KBM-7 (cell line): ENCODE measurements at regions not wholly inside any gene's neighbourhood (a gene's known extent, or its start where the extent isn't known, plus 50 kb on each side); places are given as distances from the start of the nearest gene placed in this dataset.

Experiments used
- DNase-seq: peaks from one replicate; pipeline ENCODE4 v3.0.0-alpha.2; 2015
- in situ Hi-C: fragments of 300-500 bp; cut with MboI; formaldehyde crosslinking; loops from 2 replicates; pipeline ENCODE4 v1.14.3; 2020; ENCODE audit warnings: low sequenced_read_pairs, low pct_unique_long_range_greater_than_20kb, mixed read lengths

DNA sequence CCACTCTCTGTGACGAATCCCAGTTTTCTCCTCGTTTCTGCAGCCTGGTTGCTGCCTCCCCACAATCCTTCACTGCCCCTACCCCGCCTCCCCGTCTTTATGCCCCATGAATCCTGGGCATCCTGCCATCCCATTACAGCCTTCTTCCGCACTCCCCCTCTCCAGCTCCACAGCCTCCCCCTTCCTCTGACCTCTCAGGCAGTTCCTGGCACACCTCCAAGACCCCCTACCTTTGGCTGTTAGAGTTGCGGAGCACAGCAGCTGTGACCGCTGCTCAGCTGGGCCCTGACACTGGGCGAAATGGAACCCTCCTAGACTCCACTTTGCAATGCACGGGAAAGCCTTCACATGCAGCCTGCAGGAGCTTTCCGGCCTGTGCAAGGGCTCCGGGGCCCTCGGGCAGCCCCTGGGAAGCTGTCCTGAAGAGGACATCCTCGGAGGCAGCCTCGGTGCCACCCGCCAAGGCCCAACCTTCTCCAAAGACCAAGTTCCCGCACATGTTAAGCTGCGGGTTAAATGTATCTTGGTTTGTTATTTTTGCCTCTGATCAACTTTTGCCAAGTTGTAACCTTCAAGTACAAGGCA, 400.7 kb upstream of the MKI67 start:
- in situ Hi-C loops = no loop called here
- DNase-seq = no peak

DNA sequence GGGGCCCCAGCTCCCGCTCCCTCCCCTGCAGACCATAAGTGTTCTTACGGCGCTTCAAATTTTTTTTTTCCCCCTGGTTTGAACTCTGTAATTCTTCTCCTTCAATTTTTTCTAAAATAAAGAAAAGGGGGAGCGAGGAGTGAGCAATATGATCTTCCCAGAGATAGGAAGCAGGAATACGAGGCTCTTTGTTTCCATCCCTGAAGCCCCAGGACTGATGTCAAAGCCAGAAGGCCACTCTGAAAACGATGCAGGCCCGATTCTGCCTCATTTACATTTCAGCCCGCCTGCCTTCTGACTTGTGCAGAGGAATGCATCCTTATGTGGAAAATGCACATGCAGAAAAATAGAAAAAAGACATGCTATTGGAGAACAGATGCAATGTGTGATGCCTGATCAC, 401.5 kb upstream of the MKI67 start:
- in situ Hi-C loops = no loop called here
- no peak for DNase-seq

DNA sequence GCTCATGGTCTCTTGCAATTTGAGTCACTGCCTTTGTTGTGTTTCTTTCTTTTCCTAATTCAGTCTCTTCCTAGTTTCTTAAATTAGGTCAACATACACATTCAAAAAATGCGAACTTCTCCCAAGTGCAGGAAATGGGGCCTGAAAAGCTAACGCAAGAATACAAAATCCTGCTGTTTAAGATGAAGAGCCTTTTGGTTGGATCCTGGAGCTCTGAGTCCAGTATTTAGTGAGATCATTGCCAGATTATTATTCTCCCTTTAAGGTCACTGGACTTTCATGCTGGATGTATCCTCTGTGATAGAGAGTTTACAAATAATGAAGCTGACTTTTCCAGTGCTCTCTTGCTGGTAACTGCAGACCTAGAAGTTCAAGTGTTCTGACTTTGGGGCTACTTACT, 401.9 kb upstream of the MKI67 start:
- DNase-seq = no peak
- in situ Hi-C loops = no loop called here

DNA sequence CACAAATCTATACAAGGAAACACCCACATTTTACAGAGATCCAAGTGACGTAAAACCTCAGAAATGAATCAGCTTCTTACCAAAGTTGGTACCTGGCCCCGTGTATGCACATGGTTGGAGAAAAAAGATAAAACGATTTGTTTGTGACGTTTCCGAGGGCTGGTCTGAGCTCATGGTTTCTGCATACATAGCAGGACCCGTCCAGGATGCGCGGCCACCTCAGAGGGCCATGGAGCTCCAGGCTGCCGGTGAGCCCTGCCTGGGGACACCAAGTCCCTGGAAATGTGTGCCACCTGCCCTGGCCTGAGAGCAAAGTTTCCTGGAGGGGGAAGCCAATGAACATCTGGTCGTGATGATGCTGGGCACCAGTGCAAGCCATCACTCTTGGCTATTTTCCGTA, 402.6 kb upstream of the MKI67 start:
- in situ Hi-C loops = no loop called here
- DNase-seq = no peak

DNA sequence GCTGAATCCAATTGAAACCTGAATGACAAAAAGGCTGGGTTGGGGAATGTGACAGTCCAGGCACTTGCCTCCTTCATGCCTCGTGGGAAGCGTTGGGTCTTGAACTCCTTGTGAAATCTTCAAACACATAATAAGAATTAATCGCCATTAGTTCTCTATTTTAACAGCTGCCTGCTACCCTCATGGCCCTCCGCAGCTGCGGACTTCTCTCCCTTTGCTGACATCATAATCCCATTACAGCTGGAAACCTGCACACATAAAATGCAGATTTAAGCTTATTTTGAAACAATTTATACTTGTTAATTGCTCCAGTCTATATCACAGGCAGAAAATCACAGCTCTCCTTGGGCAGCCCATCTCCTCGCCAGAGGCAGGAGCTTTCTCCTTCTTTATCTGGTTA, 403.0 kb upstream of the MKI67 start:
- in situ Hi-C loops = no loop called here

DNA sequence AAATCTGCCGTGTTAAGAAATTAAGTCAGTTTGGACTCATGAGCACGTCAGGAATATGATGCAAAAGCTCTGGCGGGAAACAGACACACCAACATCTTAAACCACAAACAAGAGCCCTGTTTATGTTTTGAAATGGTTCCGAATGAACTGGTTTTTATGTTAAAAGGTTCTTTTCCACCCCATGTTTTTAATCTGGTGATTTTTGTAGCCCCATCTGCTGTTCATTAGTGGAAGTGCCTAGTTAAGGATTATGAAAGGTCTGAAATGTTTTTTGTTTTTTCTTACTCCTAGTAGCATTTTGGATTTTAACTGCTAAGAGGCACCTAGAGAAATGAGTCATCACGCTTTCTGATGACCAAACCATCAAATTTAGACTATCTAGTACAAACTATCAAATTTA, 404.1 kb upstream of the MKI67 start:
- in situ Hi-C loops = no loop called here
- DNase-seq = peak; percentile 27

More for the DNA sequence above, 403.0 kb upstream of the MKI67 start:
- no peak for DNase-seq

DNA sequence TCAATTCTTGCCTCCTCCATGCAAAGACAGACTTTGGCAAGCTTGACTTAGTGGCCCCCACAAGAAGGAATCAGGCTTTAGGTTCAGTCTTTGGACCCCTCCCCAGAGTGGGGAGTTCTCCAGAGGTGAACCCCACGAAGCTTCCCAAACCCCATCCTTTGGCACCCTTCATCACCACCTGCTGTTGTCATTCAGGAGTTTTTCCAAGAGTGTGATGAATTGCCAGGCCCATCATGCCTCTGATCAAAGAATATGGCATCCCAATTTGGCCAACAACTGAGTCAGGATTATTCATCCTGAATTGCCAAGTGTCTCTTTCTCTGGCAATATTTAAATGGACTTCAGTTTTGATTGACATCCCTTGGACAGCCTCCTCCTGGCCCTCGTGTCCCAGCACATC, 404.7 kb upstream of the MKI67 start:
- in situ Hi-C loops = no loop called here
- DNase-seq = no peak

DNA sequence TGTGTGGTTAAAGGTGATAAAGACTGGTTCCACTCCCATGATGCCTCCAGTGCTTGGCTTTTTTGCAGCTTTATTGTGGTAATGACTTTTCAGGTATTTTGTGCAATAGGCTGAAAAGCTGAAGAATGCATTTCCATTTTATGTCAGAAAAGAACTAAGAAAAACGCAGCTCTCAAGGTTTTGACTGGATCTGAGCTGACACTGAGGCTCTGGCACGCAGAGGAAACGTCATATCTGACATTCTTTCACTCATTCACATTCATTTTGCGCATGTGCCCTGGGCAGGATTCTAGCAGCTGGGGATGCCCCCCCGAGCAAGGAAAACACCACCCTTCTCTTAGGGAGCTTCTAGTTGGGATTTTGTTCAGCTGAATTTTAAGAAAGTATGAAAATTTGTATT, 408.5 kb upstream of the MKI67 start:
- DNase-seq = no peak

DNA sequence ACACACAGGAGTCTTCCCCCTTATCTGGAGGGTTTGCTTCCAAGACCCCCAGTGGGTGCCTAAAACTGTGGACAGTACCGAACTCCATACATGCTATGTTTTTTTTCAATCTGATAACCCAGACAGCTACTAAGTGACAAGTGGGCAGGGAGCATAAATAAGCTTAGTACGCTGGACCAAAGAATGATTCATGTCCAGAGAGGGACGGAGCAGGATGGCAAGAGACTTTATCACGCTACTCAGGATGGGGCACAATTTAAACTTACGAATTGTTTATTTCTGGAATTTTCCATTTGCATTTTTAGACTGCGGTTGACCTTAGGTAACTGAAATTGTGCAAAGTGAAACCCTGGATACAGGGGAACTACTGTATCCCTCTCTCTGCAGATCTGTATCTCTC, 410.0 kb upstream of the MKI67 start:
- DNase-seq = no peak
- in situ Hi-C loops = no loop called here

More for the DNA sequence above, 408.5 kb upstream of the MKI67 start:
- in situ Hi-C loops = no loop called here

DNA sequence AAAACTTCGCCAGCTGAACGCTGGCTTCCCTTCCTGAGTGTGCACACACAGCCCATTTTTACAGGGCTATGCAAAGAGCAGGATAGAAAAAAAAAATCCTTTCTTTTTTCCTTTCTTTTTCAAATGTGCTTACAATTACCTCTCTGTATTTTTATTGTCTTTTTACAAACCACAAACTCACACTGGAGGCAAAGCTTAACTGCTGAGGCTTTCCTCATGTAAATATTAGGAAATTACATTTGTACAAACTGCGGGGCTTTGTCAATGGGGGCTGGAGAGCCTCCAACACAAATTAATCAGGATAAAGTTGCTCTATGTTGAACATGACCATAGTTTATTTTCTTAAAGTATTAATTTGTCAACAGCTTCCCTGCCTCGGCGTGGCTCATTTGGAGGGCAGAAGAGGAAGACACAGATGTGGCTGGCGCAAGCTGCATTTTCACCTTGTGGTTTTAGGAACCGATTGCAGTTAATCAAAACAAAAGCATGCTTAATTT, 411.7 kb upstream of the MKI67 start:
- DNase-seq = peak; percentile 9

DNA sequence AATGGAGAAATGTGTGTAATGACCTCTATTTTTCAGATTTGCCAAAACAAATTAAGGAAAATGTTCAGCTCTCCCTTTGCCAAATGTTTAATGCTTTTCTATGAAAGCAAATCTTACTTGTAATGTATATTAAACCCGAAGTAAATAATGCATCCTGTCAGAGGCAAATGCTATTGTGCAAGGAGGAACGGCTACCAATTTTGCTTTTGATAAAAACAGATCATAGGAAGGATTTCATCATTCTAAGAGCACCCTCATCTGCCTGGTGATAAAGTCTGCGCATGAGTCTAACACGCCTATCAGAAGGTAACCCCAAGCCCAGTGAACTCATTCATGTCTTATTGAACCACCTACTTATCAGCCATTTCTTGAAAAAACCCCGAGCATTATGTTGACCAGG, 412.4 kb upstream of the MKI67 start:
- DNase-seq = no peak
- in situ Hi-C loops = no loop called here

More for the DNA sequence above, 411.7 kb upstream of the MKI67 start:
- in situ Hi-C loops = no loop called here

DNA sequence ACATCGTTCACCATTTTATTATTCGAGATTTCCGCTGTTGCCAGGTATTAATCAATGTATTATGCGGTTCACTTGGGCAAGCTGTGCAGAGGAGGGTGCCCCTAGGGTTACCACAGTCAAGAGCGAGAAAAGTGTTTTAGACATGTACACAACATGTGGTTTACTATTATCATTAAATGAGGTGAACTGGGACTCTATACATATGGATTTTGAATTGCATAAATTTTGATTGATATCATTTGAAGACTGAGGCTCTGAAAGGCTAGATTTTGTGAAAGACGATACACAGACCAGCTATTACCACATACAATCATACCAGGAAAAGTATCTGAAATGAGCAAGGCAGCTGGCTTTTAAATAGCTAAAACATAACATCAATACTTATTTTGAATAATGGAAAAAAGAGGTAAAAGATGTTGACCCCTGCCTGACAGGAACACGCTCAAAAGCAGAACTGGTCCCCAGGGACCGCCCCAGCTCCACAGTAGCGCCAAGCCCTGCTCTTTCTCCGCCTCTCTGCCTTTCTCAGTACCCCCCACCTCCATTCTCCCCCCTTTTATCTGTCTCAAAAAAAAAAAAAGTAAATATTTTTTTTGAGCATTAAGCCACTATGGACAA, 413.4 kb upstream of the MKI67 start:
- in situ Hi-C loops = no loop called here
- no peak for DNase-seq

DNA sequence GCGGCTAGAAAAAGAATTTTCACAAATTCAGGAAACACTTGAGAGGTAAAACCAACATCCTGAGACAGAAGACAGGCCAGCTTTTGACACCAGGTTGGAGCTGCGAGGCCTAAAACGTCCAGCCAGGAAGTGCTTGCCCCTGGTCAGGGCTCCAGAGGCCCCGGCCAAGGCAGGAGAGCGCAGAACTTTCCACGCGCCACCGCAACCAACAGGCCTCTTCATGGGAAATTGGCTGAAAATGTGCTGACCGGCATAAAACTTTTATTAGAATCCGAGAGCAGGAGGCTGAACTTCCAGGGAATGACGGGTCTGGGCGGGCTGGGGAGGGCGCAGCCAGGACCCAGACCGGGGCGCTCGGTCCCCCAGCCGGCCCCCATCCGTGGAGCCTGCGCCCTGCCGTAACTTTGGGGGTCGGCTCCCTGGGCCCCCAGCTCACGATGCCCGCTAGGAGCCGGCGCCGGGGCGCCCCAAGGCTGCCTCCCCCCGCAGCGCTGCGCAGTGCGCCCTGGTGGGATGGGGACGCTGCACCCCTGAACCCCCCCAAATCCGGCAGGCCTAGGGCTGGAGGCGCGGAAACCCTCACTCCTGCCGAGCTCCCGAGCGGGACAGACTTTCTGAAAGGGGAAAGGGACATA, 414.0 kb upstream of the MKI67 start:
- in situ Hi-C loops = no loop called here
- DNase-seq = no peak

DNA sequence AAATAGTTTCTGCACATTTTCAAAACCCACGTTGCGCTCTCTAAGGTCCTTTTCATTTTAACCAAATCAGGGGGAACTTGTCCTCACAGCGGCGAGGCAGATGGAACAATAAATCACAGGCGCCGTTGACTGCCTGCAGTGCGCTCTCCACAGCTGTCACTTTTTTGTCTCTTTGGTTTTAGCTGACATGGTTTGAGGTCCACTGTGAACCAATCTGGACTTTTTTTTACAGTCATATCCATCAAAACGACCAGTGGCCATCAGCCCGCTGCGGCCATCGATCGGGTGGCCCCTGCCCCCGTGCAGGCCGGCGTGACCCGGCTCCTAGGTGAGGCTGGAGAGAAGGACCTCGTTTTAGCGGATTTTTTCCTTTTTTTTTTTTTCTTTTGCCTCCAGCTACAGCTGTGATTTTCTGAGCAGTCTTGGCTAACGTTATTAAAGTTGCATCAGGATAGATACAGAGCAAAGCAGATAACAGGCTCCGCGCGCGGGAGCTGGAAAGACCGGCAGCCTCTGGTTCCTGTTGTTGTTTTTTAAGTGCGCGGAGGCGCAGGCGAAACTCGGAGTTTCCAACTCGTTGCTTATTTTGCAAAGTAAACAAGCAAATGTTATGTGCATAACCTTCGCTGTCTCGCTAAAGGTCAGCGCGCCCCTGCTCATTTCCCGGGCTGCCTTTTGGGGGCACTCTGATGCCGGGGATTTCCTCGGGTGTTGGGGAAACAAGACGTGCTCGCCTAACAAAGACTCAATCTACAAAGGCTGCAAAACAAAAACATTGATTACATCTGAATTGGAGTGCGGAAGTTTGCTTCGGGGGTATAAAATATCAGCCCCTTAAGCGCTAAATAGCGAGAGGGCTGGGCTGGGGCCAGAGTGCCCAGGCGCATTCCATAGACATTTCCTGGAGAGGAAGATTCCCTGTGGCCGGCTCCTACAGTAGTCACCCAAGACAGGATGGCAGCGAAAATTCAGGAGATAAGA, 414.8 kb upstream of the MKI67 start:
- no peak for DNase-seq
- in situ Hi-C loops = no loop called here

DNA sequence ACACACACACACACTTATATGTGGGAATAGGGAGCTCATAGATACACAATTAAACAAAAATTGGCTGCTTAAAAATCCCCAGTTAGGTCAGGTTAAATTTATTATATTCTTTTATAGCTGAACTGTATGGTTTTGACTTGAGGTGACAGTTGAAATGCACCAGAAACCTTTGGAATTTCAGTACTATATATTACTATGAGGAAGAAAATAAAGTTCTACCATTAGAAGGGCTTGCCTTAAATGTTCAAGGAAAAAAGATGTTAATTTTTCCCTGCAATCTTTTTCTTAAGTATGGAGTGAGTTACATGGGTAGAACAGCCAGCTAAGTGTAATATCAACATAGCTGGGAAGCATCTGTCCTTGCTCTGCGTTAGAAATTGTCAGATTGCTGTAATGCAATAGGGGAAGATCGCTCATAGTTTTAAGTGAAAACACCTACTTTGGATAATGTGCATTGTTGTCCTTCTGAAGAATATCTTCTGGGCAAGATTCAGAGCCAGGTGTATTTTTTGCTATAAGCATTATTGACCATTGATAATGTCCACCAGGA, 415.8 kb upstream of the MKI67 start:
- DNase-seq = no peak
- in situ Hi-C loops = no loop called here

DNA sequence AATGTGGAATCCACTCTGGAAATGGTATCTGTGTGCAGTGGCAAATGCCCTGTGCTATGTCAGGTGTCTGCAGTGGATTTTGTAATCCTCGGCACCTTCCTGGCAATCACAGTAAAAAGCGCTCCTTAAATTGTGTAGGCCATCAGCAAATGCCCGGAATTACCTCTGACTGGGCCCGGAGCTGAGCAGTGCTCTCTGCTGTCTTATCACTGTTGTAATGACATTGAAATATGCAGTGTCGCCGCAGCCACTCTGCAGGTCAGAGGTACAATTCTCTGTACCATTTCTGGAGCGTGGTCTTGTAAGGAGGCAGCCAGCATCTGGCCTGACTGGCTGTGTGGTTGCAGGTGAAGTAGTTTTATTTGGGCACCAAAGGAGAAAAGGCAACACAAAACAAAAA, 416.4 kb upstream of the MKI67 start:
- in situ Hi-C loops = no loop called here
- no peak for DNase-seq

DNA sequence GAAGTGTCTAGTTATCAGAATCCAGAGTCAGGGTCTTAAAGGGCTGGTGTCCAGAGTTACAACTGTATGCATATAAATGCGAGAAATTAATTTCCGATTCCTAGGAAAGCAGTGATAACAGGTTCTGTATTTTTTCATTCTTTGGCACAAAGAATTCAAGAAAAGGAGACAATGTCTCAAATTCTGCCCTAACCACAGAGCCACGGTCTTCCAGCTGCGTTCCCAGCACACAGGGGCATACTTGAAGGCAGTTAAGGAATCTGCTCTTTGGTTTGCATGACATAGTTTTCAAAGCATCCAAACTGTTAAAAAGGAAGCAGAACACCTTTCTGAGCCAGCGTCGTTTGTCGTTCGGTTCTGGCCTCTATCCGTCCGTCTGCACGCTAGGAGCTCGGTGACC, 416.9 kb upstream of the MKI67 start:
- no peak for DNase-seq
- in situ Hi-C loops = no loop called here

DNA sequence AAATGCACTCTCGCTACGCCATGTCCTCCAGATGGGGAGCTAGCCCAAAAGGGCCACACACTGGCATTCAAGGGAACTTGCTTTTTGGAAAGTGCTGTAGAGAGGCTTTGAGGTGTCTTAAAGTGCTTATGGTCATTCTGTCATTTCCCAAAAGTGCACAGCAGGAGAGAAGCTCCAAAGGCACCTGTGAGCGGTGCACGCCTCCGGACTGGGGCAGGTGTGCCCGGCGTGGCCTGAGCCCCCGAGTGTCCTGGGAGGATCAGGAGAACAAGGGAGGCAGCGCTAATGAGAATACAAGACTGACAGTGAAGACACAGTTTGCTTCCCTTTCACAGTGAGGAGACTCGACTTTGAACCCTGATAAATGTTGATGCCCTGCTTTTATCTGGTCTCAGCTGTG, 419.0 kb upstream of the MKI67 start:
- DNase-seq = no peak
- in situ Hi-C loops = no loop called here

DNA sequence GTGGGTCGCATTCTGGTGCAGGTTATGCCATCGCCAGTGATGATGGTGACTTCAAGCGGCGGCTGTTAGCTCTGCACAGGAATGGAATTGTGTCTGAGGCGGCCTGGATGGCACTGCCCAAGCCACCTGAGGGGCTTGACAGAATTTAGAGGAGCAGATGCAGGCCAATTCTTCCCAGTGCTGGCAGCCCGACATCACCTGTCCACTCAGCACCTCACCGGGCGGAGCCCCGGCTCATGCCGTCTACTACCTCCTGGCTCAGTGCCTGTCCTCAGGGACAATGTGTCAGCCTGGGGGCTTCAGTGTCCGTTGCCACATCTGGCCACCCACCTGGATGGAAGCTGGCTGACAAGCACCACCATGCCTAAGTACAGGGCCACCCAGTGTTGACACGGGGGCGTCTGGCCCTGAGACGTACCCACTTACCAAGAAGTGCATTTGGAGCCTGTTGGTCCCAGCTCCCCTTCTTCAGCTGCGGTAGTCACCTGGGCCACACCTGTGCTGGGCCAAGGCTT, 420.5 kb upstream of the MKI67 start:
- no peak for DNase-seq
- in situ Hi-C loops = no loop called here
